Smooth muscle cell (in vitro differentiated cells): ENCODE measurements at regions not wholly inside any gene's neighbourhood (a gene's known extent, or its start where the extent isn't known, plus 50 kb on each side); places are given as distances from the start of the nearest gene placed in this dataset.
"Not testable (repeated sequence)": the region's sequence is repeated elsewhere in the genome, so short reads cannot be mapped to it uniquely, and the experiment has no call there.

ENCODE experiments used
- DNase-seq: peaks from one replicate; lab custom pipeline; 2025; ENCODE audit not compliant: unreplicated experiment; lab: John Stamatoyannopoulos, UW
- H2AFZ ChIP-seq: fragments of 200-600 bp; sonication (generic); 2 replicates; pipeline ENCODE4 v1.6.0; 2016; ENCODE audit warnings: antibody characterized with exemption, low read depth, mild to moderate bottlenecking
- H3F3A ChIP-seq: fragments of 200-600 bp; sonication (generic); 2 replicates; pipeline ENCODE4 v1.6.0; 2017; ENCODE audit warnings: antibody characterized with exemption, low read depth
- H3K27ac ChIP-seq: fragments of 200-600 bp; sonication (generic); 2 replicates; pipeline ENCODE4 v1.5.1; 2016; ENCODE audit warnings: low read depth, mild to moderate bottlenecking
- H3K27me3 ChIP-seq: fragments of 200-600 bp; sonication (generic); 2 replicates; pipeline ENCODE4 v1.6.1; 2016; ENCODE audit warnings: low read depth, mild to moderate bottlenecking
- H3K36me3 ChIP-seq: fragments of 200-600 bp; sonication (generic); 2 replicates; pipeline ENCODE4 v1.5.1; 2016; ENCODE audit warnings: low read depth
- H3K4me1 ChIP-seq: fragments of 200-600 bp; sonication (generic); 2 replicates; pipeline ENCODE4 v1.5.1; 2016; ENCODE audit warnings: low read depth
- H3K4me2 ChIP-seq: fragments of 200-600 bp; sonication (generic); 2 replicates; pipeline ENCODE4 v1.6.0; 2016; ENCODE audit warnings: mild to moderate bottlenecking
- H3K4me3 ChIP-seq: fragments of 200-600 bp; sonication (generic); 2 replicates; pipeline ENCODE4 v1.5.1; 2016; ENCODE audit warnings: mild to moderate bottlenecking
- H3K79me2 ChIP-seq: fragments of 200-600 bp; sonication (generic); 2 replicates; pipeline ENCODE4 v1.6.0; 2016; ENCODE audit warnings: low read depth, mild to moderate bottlenecking
- H3K9ac ChIP-seq: fragments of 200-600 bp; sonication (generic); 2 replicates; pipeline ENCODE4 v1.6.0; 2016; ENCODE audit warnings: low read depth
- H3K9me3 ChIP-seq: fragments of 200-600 bp; sonication (generic); replicated peaks from 2 replicates; pipeline ENCODE4 v1.5.1; 2016; ENCODE audit warnings: low read depth
- H4K20me1 ChIP-seq: fragments of 200-600 bp; sonication (generic); 2 replicates; pipeline ENCODE4 v1.6.0; 2016; ENCODE audit warnings: low read depth
- CTCF ChIP-seq: fragments of 200-600 bp; sonication (generic); IDR thresholded peaks from 2 replicates; pipeline ENCODE4 v1.5.1; 2017; ENCODE audit warnings: borderline replicate concordance, mild to moderate bottlenecking, antibody characterized with exemption; ENCODE audit not compliant: insufficient read depth, poor library complexity, severe bottlenecking
- WGBS: methylation state at CpG from one replicate; pipeline ENCODE4 v1.1.7; 2016; ENCODE audit warnings: low lambda C conversion rate; 5-methylcytosine and 5-hydroxymethylcytosine counted together

- no peaks in the 10 kb centered on the region for H3K27me3 ChIP-seq
- no peaks in the 10 kb centered on the region for H3F3A ChIP-seq
- no peak overlapping the region for H3K4me2 ChIP-seq
- H3K4me3 ChIP-seq, result no peak overlapping the region
- H3K9me3 ChIP-seq, result no peaks in the 10 kb centered on the region
- WGBS, result 85% methylated on average over 4 of the region's 4 CpGs
- H4K20me1 ChIP-seq, result no peaks in the 10 kb centered on the region
- no peak overlapping the region for H2AFZ ChIP-seq
- no peaks in the 10 kb centered on the region for H3K79me2 ChIP-seq
- no peak for DNase-seq
- H3K27ac ChIP-seq, result no peak overlapping the region
- no peak for TF ChIP-seq CTCF
- no peak overlapping the region for H3K9ac ChIP-seq
- no peaks in the 10 kb centered on the region for H3K36me3 ChIP-seq
- H3K4me1 ChIP-seq, result no peaks in the 10 kb centered on the region
Measured at GRCh38 chr12:68393417-68393816, 61.3 kb upstream of the MDM1 start.

- no peak overlapping the region for H2AFZ ChIP-seq
- H3K79me2 ChIP-seq, result no peaks in the 10 kb centered on the region
- no peaks in the 10 kb centered on the region for H3K27me3 ChIP-seq
- no peak overlapping the region for H3K4me3 ChIP-seq
- no peaks in the 10 kb centered on the region for H3K9me3 ChIP-seq
- no peaks in the 10 kb centered on the region for H3F3A ChIP-seq
- H3K4me2 ChIP-seq, result no peak overlapping the region
- no peaks in the 10 kb centered on the region for H4K20me1 ChIP-seq
- no peaks in the 10 kb centered on the region for H3K4me1 ChIP-seq
- no peaks in the 10 kb centered on the region for H3K36me3 ChIP-seq
- 100% methylated on average over 4 of the region's 4 CpGs for whole genome bisulfite sequencing
- no peak for TF ChIP-seq CTCF
- H3K9ac ChIP-seq, result no peak overlapping the region
- no peak for DNase-seq
- H3K27ac ChIP-seq, result no peak overlapping the region
Measured at GRCh38 chr12:68397566-68398158, 65.5 kb upstream of the MDM1 start.

GRCh38 chr12:68398689-68399088, 66.5 kb upstream of the MDM1 start:
- not testable (repeated sequence) for H3K27me3 ChIP-seq, H2AFZ ChIP-seq, H3K36me3 ChIP-seq, H4K20me1 ChIP-seq, H3K4me1 ChIP-seq, H3K9me3 ChIP-seq, DNase-seq, H3K79me2 ChIP-seq, H3K27ac ChIP-seq, H3K9ac ChIP-seq, H3K4me2 ChIP-seq, H3F3A ChIP-seq, H3K4me3 ChIP-seq
- 94% methylated on average over 6 of the region's 6 CpGs for WGBS

- no peak for TF ChIP-seq CTCF
- H3K27me3 ChIP-seq, result no peaks in the 10 kb centered on the region
- H4K20me1 ChIP-seq, result no peaks in the 10 kb centered on the region
- H3K27ac ChIP-seq, result no peak overlapping the region
- 91% methylated on average over 5 of the region's 5 CpGs for WGBS
- no peak overlapping the region for H3K4me3 ChIP-seq
- H3K4me2 ChIP-seq, result no peak overlapping the region
- no peak overlapping the region for H3K9ac ChIP-seq
- DNase-seq, result no peak
- H3K36me3 ChIP-seq, result no peaks in the 10 kb centered on the region
- no peaks in the 10 kb centered on the region for H3K79me2 ChIP-seq
- H3K4me1 ChIP-seq, result no peaks in the 10 kb centered on the region
- no peaks in the 10 kb centered on the region for H3K9me3 ChIP-seq
- no peaks in the 10 kb centered on the region for H3F3A ChIP-seq
- no peak overlapping the region for H2AFZ ChIP-seq
Measured at GRCh38 chr12:68400226-68400829, 68.2 kb upstream of the MDM1 start.
